ENCODE measurements at regions not wholly inside any gene's neighbourhood (a gene's known extent, or its start where the extent isn't known, plus 50 kb on each side); places are given as distances from the start of the nearest gene placed in this dataset.

DNA sequence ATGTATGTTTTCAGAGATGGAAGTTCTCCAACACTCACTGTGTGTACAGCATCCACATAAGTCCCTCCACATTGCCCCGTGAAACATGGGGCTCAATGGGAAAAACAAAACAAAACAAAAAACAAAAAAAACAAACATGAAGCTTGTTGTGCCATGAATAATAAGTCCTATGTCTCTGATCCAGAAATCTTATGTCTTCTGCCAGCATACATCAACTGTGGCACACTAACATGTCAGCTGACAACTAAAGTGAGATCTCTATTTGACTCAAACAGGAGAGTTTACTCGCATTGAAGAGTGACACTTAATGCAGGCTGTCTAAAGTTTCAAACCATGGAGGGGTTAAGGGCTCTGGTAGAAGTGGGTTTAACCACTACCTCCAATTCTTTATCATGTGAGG is 180.2 kb upstream of the ROBO1 start:
- Histone ChIP-seq H4K20me1 (ENCODE audit: insufficient read depth, low read length) (no peaks in the 10 kb centered on the region), H3K4me3 (ENCODE audit: low read depth, low read length, poor library complexity, severe bottlenecking) (no peak overlapping the region), H3K79me2 (ENCODE audit: insufficient read depth, low read depth, low read length) (no peaks in the 10 kb centered on the region), H3K27ac (ENCODE audit: low read depth, low read length, poor library complexity, severe bottlenecking) (no peak overlapping the region), H3K9me2 (ENCODE audit: insufficient read depth, low read length) (no peaks in the 10 kb centered on the region), H3K9me3 (ENCODE audit: low read length) (no peaks in the 10 kb centered on the region), H3K36me3 (ENCODE audit: insufficient read depth, low read length) (no peaks in the 10 kb centered on the region), H3K4me1 (ENCODE audit: insufficient read depth, low read length, poor library complexity, severe bottlenecking) (no peaks in the 10 kb centered on the region), H3K4me2 (ENCODE audit: low read length) (no peak overlapping the region), H2AFZ (ENCODE audit: low read length) (no peak overlapping the region)
- no peak for DNase-seq (ENCODE audit: low spot score)
- ChIA-PET CTCF (ENCODE audit: unreplicated experiment) (no interaction called here), POLR2A (no interaction called here)
- no TSS peak for BruUV-seq (replicated peaks)
- intact Hi-C loops (cut with micrococcal nuclease; ENCODE audit: unreplicated experiment) = no loop called here
- TF ChIP-seq, protein P1, sequence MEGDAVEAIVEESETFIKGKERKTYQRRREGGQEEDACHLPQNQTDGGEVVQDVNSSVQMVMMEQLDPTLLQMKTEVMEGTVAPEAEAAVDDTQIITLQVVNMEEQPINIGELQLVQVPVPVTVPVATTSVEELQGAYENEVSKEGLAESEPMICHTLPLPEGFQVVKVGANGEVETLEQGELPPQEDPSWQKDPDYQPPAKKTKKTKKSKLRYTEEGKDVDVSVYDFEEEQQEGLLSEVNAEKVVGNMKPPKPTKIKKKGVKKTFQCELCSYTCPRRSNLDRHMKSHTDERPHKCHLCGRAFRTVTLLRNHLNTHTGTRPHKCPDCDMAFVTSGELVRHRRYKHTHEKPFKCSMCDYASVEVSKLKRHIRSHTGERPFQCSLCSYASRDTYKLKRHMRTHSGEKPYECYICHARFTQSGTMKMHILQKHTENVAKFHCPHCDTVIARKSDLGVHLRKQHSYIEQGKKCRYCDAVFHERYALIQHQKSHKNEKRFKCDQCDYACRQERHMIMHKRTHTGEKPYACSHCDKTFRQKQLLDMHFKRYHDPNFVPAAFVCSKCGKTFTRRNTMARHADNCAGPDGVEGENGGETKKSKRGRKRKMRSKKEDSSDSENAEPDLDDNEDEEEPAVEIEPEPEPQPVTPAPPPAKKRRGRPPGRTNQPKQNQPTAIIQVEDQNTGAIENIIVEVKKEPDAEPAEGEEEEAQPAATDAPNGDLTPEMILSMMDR (conservative IDR thresholded peaks at IDR 0.05; ENCODE audit: low read length) = no peak
- no peak for TF ChIP-seq EZH2phosphoT487 (IDR thresholded peaks at IDR 0.05; ENCODE audit: borderline replicate concordance, low read depth, low read length)

DNA sequence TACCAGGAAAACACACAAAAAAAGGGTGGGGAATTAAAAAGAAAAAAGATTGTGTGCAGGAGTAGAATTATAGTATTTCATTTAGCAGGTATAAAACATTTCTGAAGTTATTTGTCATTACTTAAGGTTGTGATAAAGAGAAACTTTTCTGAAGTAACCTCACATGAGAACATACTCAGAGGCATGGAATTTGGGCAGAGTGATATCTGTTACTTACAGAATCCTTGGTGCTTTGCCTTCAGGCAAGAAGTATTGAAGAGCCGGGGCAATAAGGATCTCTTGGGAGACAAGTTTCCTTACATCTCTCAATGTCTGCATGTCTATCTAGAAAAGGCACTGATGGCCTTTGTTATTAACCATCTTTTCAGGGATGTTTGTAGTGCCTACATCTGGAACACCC is 179.7 kb upstream of the ROBO1 start:
- ChIA-PET POLR2A (no interaction called here), CTCF (ENCODE audit: unreplicated experiment) (no interaction called here)
- no peak for DNase-seq (ENCODE audit: low spot score)
- TF ChIP-seq EZH2phosphoT487 (IDR thresholded peaks at IDR 0.05; ENCODE audit: borderline replicate concordance, low read depth, low read length) = no peak
- TF ChIP-seq, protein P1 (conservative IDR thresholded peaks at IDR 0.05; ENCODE audit: low read length) = no peak
- no peaks in the 10 kb centered on the region for H3K9me3 ChIP-seq (ENCODE audit: low read length)
- no TSS peak for BruUV-seq (replicated peaks)
- intact Hi-C loops (cut with micrococcal nuclease; ENCODE audit: unreplicated experiment) = no loop called here
- no peak overlapping the region for H3K4me2 ChIP-seq (ENCODE audit: low read length)
- no peak overlapping the region for H3K4me3 ChIP-seq (ENCODE audit: low read depth, low read length, poor library complexity, severe bottlenecking)
- no peaks in the 10 kb centered on the region for H3K9me2 ChIP-seq (ENCODE audit: insufficient read depth, low read length)
- no peaks in the 10 kb centered on the region for H4K20me1 ChIP-seq (ENCODE audit: insufficient read depth, low read length)
- no peaks in the 10 kb centered on the region for H3K79me2 ChIP-seq (ENCODE audit: insufficient read depth, low read depth, low read length)
- H3K27ac ChIP-seq (ENCODE audit: low read depth, low read length, poor library complexity, severe bottlenecking) = no peak overlapping the region
- no peak overlapping the region for H2AFZ ChIP-seq (ENCODE audit: low read length)
- no peaks in the 10 kb centered on the region for H3K4me1 ChIP-seq (ENCODE audit: insufficient read depth, low read length, poor library complexity, severe bottlenecking)
- no peaks in the 10 kb centered on the region for H3K36me3 ChIP-seq (ENCODE audit: insufficient read depth, low read length)

DNA sequence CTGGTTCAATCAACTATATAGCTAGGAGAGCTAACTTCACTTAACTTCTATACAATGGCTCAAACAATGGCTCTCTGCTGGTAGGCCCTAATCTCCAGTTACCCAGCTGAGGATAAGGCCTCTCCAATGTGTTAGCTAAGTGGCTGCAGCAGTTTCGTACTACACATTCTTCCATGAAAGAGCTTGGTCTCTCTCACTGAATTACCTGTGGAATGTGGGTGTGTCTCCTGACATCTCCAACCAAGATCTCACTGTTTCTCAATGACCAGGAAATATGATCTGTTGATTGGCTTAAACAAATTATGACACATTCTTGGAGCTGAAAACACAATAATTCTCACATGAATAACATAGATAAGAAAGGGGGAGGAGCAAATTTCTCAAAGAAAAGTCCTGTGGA is 169.8 kb upstream of the ROBO1 start:
- ChIA-PET POLR2A (interaction anchor here (0.7 kb wide), 1 partner anchor 608 kb away, joined by 3 read pairs; no protein-coding TSS in a partner anchor), CTCF (ENCODE audit: unreplicated experiment) (no interaction called here)
- no peaks in the 10 kb centered on the region for H3K4me1 ChIP-seq (ENCODE audit: insufficient read depth, low read length, poor library complexity, severe bottlenecking)
- no peaks in the 10 kb centered on the region for H3K79me2 ChIP-seq (ENCODE audit: insufficient read depth, low read depth, low read length)
- H2AFZ ChIP-seq (ENCODE audit: low read length) = no peak overlapping the region
- H4K20me1 ChIP-seq (ENCODE audit: insufficient read depth, low read length) = no peaks in the 10 kb centered on the region
- TF ChIP-seq EZH2phosphoT487 (IDR thresholded peaks at IDR 0.05; ENCODE audit: borderline replicate concordance, low read depth, low read length) = no peak
- TF ChIP-seq, protein P1 (conservative IDR thresholded peaks at IDR 0.05; ENCODE audit: low read length) = no peak
- H3K36me3 ChIP-seq (ENCODE audit: insufficient read depth, low read length) = no peaks in the 10 kb centered on the region
- H3K9me3 ChIP-seq (ENCODE audit: low read length) = no peaks in the 10 kb centered on the region
- no peak overlapping the region for H3K27ac ChIP-seq (ENCODE audit: low read depth, low read length, poor library complexity, severe bottlenecking)
- no TSS peak for BruUV-seq (replicated peaks)
- no peak overlapping the region for H3K4me3 ChIP-seq (ENCODE audit: low read depth, low read length, poor library complexity, severe bottlenecking)
- no peaks in the 10 kb centered on the region for H3K9me2 ChIP-seq (ENCODE audit: insufficient read depth, low read length)
- H3K4me2 ChIP-seq (ENCODE audit: low read length) = no peak overlapping the region
- DNase-seq (ENCODE audit: low spot score) = no peak
- intact Hi-C loops (cut with micrococcal nuclease; ENCODE audit: unreplicated experiment) = no loop called here
